OCI-LY7 (cell line): ENCODE measurements at regions not wholly inside any gene's neighbourhood (a gene's known extent, or its start where the extent isn't known, plus 50 kb on each side); places are given as distances from the start of the nearest gene placed in this dataset.

Experiments used
- EZH2phosphoT487 ChIP-seq: fragments of 200-600 bp; sonication (generic); IDR thresholded peaks from 2 replicates; pipeline ENCODE4 v1.6.1; 2018; ENCODE audit warnings: low read depth, borderline replicate concordance, mild to moderate bottlenecking, mixed run types, antibody characterized with exemption, low read length, moderate library complexity, mixed read lengths
- TF ChIP-seq, protein P1 (sequence below): fragments of 200-600 bp; sonication (generic); conservative IDR thresholded peaks from 2 replicates; pipeline ENCODE4 v1.5.1; 2014; ENCODE audit warnings: mild to moderate bottlenecking, antibody characterized with exemption, low read length, moderate library complexity, mixed read lengths

DNA sequence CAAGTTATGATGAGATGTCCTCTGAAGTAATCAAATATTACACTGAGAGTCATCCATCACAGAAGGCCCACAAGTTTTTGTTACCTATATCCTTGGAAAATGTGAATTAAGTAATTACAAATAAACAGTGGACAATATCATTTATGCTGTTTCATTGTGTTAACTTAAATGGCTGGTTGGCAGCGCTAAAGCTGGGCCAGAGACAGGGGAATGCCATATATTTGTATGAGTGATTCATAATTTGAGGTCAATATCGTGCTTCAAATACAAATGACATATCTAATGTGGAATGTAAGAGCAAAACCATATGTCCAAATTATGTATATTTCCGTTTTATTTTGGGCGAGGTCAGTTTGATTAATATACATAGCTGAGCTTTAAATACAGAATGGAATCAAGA is 1556.2 kb downstream of the SLITRK5 start:
- TF ChIP-seq, protein P1, sequence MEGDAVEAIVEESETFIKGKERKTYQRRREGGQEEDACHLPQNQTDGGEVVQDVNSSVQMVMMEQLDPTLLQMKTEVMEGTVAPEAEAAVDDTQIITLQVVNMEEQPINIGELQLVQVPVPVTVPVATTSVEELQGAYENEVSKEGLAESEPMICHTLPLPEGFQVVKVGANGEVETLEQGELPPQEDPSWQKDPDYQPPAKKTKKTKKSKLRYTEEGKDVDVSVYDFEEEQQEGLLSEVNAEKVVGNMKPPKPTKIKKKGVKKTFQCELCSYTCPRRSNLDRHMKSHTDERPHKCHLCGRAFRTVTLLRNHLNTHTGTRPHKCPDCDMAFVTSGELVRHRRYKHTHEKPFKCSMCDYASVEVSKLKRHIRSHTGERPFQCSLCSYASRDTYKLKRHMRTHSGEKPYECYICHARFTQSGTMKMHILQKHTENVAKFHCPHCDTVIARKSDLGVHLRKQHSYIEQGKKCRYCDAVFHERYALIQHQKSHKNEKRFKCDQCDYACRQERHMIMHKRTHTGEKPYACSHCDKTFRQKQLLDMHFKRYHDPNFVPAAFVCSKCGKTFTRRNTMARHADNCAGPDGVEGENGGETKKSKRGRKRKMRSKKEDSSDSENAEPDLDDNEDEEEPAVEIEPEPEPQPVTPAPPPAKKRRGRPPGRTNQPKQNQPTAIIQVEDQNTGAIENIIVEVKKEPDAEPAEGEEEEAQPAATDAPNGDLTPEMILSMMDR = no peak
- TF ChIP-seq EZH2phosphoT487 = no peak
